Adrenal gland (tissue), 9 donors: ENCODE measurements at regions not wholly inside any gene's neighbourhood (a gene's known extent, or its start where the extent isn't known, plus 50 kb on each side); places are given as distances from the start of the nearest gene placed in this dataset.
A peak's percentile ranks its signal among the peaks of the same experiment; 100 is the strongest.

ENCODE experiments used
- DNase-seq, 7 donors: peaks; one replicate each; pipeline ENCODE4 v3.0.0-alpha.2; 2019 to 2020
- H3K27ac ChIP-seq, 5 donors: fragments of 200-600 bp; sonication (generic) in 4 of 5; 1 replicate in 3 of 5; 2 replicates in 2 of 5; pipeline versions ENCODE4 v1.5.1 to v1.8.0; 2016 to 2020; ENCODE audit warnings: mild to moderate bottlenecking in 1 of 5
- H3K27me3 ChIP-seq: fragments of 200-600 bp; 2 replicates; pipeline ENCODE4 v1.8.0; 2021
- H3K36me3 ChIP-seq, 2 donors: fragments of 200-600 bp; replicated peaks in 1 of 2; 1 replicate in 1 of 2; 2 replicates in 1 of 2; pipeline versions ENCODE4 v1.5.1 to v1.8.0; 2018 to 2022
- H3K4me1 ChIP-seq, 2 donors: fragments of 200-600 bp; replicated peaks in 1 of 2; 1 replicate in 1 of 2; 2 replicates in 1 of 2; pipeline versions ENCODE4 v1.5.1 to v1.8.0; 2018 to 2021
- H3K4me3 ChIP-seq, 4 donors: fragments of 200-600 bp; sonication (generic) in 3 of 4; one replicate each; pipeline ENCODE4 v1.5.1; 2016 to 2018
- H3K9me3 ChIP-seq, 3 donors: fragments of 200-600 bp; sonication (generic) in 1 of 3; replicated peaks in 1 of 3; 1 replicate in 2 of 3; 2 replicates in 1 of 3; pipeline versions ENCODE4 v1.5.1 to v1.8.0; 2016 to 2021
- POLR2A ChIP-seq, 2 donors: fragments of 450-650 bp; IDR thresholded peaks; one replicate each; pipeline ENCODE4 v1.6.1; 2017; ENCODE audit warnings: antibody characterized with exemption in 2 of 2, mild to moderate bottlenecking in 2 of 2, moderate library complexity in 1 of 2
- WGBS, 4 donors: extraction: QIAGEN DNeasy Blood & Tissue Kit in 2 of 4; methylation state at CpG; one replicate each; pipeline versions ENCODE4 v1.1.5 to v1.1.7; 2013 to 2017; 5-methylcytosine and 5-hydroxymethylcytosine counted together
- intact Hi-C, 2 donors: fragments of 100-400 bp; cut with DNase I; formaldehyde crosslinking; loops; one replicate each; pipeline versions ENCODE4 v1.14.1 to v1.15.0; 2022 to 2023
- TF ChIP-seq, protein P1 (sequence below), 6 experiments: fragments of 450-650 bp in 4 of 6; fragments of 200-600 bp in 2 of 6; sonication (generic) in 1 of 6; IDR thresholded peaks; 1 replicate in 5 of 6; 2 replicates in 1 of 6; pipeline versions ENCODE4 v1.5.1 to v1.8.0; 2016 to 2021; ENCODE audit warnings: antibody characterized with exemption in 6 of 6, mild to moderate bottlenecking in 2 of 6, moderate library complexity in 1 of 6
- donor health status: healthy with polysubstance abuse.
- donor health status: Bipolar disorder and iron deficiency.
- donor health status: DM: yes; HTN: yes; CAD: no.
- donor health status: DM: no; HTN: no; CAD: no.
- donor health status: DM: no; HTN: no; CAD: no.

DNA sequence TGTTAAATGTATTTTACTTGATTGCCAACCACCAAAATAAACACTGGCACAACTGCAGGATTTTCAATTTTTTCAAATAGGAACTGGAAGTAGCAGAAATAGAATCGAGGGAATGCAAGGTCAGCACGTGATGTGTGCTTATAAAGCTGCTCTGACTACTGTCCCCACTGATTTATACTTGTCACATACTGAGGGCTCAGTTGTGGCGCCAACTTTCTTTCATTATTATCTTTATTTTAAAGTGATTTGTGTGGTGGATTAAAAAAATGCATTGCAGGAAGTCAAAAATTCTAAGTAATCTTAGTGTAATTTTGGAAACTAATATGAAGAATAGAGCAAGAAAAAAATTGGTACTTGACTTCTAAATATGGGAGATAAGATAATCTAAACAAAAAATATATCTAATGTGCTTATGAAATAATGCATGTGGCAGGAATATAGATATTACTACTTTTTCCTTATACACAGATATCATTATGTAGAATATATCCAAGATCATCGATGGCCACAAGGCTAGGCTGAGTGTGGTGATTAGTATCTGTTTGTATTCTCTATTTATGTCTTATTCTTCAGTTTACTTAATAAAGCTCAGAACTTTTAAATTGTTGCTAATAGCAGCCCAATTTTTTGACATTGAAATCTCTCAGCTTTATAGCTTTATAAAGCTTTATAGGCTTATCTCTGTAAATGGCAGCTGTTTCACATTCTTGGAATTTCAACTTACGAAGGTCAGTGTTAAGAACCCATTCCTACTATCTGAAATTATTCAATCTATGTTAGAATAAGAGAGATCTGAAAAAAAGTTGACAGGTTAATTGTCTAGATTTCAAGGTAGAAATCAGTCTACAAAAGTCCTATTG is 404.5 kb upstream of the ADAMTS5 start:
- no peak for TF ChIP-seq POLR2A (IDR thresholded peaks at IDR 0.05)
- TF ChIP-seq, protein P1, sequence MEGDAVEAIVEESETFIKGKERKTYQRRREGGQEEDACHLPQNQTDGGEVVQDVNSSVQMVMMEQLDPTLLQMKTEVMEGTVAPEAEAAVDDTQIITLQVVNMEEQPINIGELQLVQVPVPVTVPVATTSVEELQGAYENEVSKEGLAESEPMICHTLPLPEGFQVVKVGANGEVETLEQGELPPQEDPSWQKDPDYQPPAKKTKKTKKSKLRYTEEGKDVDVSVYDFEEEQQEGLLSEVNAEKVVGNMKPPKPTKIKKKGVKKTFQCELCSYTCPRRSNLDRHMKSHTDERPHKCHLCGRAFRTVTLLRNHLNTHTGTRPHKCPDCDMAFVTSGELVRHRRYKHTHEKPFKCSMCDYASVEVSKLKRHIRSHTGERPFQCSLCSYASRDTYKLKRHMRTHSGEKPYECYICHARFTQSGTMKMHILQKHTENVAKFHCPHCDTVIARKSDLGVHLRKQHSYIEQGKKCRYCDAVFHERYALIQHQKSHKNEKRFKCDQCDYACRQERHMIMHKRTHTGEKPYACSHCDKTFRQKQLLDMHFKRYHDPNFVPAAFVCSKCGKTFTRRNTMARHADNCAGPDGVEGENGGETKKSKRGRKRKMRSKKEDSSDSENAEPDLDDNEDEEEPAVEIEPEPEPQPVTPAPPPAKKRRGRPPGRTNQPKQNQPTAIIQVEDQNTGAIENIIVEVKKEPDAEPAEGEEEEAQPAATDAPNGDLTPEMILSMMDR (IDR thresholded peaks at IDR 0.05): no peak
- 18 to 25% (median 20%) methylated on average over 5 of the region's 5 CpGs for WGBS, 4 donors

DNA sequence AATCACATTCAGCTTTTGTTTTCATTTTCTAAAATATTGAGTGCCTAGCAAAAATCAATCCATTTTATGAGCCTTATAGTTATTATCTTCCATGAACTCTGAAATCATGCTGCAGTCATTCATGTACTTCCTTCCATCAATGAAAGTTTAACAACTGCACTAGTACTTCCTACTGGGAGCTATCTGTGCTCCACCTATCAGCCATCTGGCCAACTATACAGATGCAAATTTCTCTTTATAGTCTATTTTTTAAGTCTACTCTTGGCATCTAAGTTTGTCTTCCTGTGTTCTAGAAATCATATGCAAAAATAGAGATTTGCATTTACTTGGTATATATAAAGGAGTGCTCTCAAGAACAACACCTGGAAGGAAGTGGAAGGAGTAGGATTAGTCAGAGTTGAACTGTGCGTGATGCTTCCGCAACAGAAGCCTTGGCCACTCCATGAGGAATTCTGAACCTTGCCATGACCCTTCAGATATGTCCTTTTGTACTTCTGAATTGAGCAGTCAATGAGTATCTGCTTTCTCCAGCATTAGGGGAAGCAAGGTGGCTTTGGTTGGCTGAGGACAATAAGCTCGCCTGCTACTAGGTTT is 403.2 kb upstream of the ADAMTS5 start:
- Histone ChIP-seq H3K4me3 (no peak overlapping the region), H3K9me3 (no peaks in the 10 kb centered on the region), H3K27ac (peak overlapping the region in 1 of 5 donors; percentile 27), H3K27me3 (no peaks in the 10 kb centered on the region), H3K4me1 (peaks cover 12 to 17% of the 10 kb centered on the region in 2 donors), H3K36me3 (no peaks in the 10 kb centered on the region)
- 61 to 68% (median 63%) methylated on average over 3 of the region's 3 CpGs for WGBS, 4 donors
- peak in 2 of 7 donors; percentile 4 to 17 for DNase-seq
- TF ChIP-seq, protein P1 (IDR thresholded peaks at IDR 0.05): no peak
- TF ChIP-seq POLR2A (IDR thresholded peaks at IDR 0.05): no peak
- intact Hi-C loops: no loop called here

More for the DNA sequence above, 404.5 kb upstream of the ADAMTS5 start:
- Histone ChIP-seq H3K36me3 (no peaks in the 10 kb centered on the region), H3K4me3 (no peak overlapping the region), H3K27ac (peak overlapping the region in 2 of 5 donors; percentile 36 to 47), H3K4me1 (peaks cover 12 to 17% of the 10 kb centered on the region in 2 donors), H3K9me3 (no peaks in the 10 kb centered on the region), H3K27me3 (no peaks in the 10 kb centered on the region)
- peak; percentile 40 to 86 (median 65) for DNase-seq
- intact Hi-C loops: no loop called here

DNA sequence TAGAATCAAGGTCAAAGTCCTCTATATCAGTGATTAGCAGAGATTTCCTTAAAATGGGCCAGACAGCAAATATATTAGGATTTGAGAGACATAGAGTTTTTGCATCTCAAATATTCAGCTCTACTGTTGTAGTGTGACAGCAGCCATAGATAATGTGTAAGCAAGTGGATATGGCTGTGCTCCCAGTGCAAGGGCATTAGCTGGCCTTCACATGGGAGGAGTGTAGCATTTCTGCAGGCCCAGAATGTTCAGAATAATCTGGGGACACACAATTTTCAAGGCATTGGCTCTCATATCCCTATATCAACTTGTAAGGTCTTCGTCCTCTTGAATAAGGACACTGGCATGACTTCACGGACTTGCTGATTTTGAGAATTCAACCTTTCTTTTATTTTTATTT is 402.3 kb upstream of the ADAMTS5 start:
- TF ChIP-seq, protein P1 (IDR thresholded peaks at IDR 0.05): no peak
- TF ChIP-seq POLR2A (IDR thresholded peaks at IDR 0.05): no peak
- peaks cover 12 to 17% of the 10 kb centered on the region in 2 donors for H3K4me1 ChIP-seq
- WGBS, 4 donors: 87 to 94% (median 92%) methylated on average over 2 of the region's 2 CpGs
- H3K27me3 ChIP-seq: no peaks in the 10 kb centered on the region
- H3K36me3 ChIP-seq: no peaks in the 10 kb centered on the region
- DNase-seq: peak in 2 of 7 donors; percentile 6 to 19
- no peaks in the 10 kb centered on the region for H3K9me3 ChIP-seq
- H3K4me3 ChIP-seq: no peak overlapping the region
- no peak overlapping the region for H3K27ac ChIP-seq
- intact Hi-C loops: no loop called here

DNA sequence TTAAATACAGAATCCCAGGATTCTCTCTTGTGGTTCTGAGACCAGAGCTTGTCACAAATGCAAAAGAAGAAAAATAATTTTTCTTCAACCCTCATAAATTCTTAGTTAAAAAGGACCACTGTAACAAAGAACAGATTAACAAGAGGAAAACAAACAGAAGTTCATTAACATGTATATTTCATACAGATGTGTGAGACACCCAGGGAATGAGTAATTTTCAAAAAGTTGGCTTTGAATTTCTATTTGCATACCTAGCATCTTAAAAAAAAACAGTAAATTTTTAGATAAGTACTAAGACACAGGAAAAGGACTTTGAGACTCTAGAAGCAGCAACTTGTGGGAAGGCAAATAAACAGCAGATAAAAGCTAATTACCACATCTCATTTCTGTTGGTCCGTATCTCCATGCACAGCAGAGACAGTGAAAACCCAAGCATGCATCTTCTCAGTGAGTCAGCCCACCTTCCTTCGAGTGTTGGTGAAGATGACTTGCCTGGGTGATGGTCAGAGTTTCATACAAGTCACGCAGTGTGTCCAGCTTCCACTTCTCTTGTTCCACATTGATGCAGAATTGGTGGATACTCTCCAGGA is 399.9 kb upstream of the ADAMTS5 start:
- no peaks in the 10 kb centered on the region for H3K27me3 ChIP-seq
- 74 to 88% (median 82%) methylated on average over 3 of the region's 3 CpGs for WGBS, 4 donors
- no peak overlapping the region for H3K27ac ChIP-seq
- H3K4me1 ChIP-seq: peaks cover 12 to 15% of the 10 kb centered on the region in 2 donors
- intact Hi-C loops: no loop called here
- no peaks in the 10 kb centered on the region for H3K36me3 ChIP-seq
- no peak overlapping the region for H3K4me3 ChIP-seq
- TF ChIP-seq, protein P1 (IDR thresholded peaks at IDR 0.05): no peak
- TF ChIP-seq POLR2A (IDR thresholded peaks at IDR 0.05): no peak
- no peak for DNase-seq
- H3K9me3 ChIP-seq: no peaks in the 10 kb centered on the region
